RPMI8226 (cell line): ENCODE measurements at regions not wholly inside any gene's neighbourhood (a gene's known extent, or its start where the extent isn't known, plus 50 kb on each side); places are given as distances from the start of the nearest gene placed in this dataset.

Source experiments
- DNase-seq: peaks from one replicate; pipeline ENCODE4 v3.0.0-alpha.2; 2015

DNA sequence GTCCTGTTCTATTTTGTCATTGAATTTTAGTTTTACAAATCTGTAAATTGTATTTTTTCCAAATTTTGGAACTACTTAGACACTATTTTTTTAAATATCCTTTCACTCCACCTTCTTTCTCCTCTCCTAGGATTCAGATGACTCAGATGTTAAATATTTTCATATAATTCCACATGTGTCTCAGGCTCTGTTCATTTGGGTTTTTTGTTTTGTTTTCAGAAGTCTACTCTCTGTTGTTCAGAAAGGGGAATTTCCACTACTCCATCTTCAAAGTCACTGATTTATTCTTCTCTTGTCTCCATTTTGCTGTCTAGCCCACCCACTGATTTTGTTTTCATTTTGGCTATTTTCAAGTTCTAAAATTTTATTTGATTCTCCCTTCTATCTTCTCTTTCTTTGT lies 264.0 kb upstream of the SLIT2 start:
- DNase-seq: no peak

DNA sequence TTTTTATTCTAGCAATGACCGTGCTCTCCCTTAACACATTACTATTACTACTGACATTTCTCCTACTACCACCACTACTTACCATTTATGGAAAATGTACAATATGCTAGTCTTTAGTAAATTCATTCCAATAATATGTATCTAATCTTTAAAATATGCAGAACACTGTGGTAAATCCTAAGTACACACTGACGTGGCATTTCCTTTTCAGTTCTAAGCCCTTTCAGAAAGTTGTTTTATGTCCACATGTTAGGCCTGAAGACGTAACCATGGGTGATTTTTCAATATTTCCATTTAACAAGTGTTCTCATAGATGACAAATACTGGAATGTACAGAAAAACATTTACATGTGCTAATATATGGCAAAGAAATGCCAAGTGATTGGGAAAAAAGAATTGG lies 268.6 kb upstream of the SLIT2 start:
- DNase-seq: no peak

GRCh38 chr4:19982556-19982955 lies 269.1 kb upstream of the SLIT2 start:
- no peak for DNase-seq

DNA sequence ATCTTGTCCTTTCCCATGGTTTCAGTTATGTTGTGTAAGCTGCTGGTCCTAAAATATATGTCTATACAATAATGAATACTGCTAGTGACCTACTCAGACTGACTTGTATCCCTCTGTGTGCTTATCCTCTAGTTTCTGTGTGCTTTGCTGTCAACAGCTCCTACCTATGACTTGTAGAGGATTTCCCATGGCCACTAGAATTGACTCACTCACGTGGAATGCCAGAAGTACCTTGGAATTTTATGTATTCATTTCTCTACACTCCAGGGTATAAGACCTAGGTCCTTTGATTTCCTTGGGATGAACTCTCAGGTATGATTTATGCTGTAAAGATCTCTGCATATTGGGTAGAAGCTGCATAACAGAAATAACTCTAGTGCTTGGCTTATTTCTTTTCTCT lies 279.9 kb upstream of the SLIT2 start:
- DNase-seq: no peak

GRCh38 chr4:19969492-19969891 lies 282.2 kb upstream of the SLIT2 start:
- no peak for DNase-seq

- DNase-seq: no peak
Measured at GRCh38 chr4:19961091-19961490, 290.6 kb upstream of the SLIT2 start.

DNA sequence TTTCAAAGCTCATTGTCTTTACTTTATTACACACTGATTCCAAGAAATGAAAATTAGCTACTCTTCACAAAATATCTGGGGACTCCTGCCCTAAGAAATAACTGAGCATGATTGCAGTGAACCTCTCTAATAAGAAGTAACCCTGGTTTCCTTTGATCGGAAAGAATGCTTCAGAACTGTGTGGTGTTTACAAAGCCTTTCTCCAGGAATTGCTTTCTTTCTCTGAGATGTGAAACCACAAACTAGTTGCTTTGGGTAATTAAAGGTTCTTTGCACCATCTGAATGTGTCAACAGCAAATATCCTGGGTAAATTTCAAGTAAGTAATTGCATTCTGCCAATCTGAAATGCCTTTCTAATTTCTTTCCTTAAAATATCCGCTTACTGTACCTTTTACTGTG lies 292.9 kb upstream of the SLIT2 start:
- DNase-seq: no peak

- no peak for DNase-seq
Measured at GRCh38 chr4:19947349-19947748, 304.4 kb upstream of the SLIT2 start.

DNA sequence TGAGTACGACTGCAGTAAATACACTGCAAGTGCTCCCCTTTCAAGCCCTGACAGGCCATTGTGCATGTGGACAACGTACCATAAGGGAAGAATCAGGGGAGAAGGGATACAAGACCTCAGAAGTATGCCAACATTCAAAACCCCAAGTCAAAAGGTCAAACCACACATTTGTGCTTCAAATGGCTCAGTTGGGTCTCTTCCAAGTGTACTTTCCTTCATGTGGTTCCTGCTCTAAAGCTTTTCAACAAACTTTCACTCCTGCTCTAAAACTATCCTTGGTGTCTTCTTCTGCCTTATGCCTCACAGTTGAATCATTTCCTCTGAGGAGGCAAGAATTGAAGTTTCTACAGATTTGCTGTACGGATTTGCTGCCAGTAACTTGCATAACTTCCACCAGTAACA lies 305.7 kb upstream of the SLIT2 start:
- no peak for DNase-seq

DNA sequence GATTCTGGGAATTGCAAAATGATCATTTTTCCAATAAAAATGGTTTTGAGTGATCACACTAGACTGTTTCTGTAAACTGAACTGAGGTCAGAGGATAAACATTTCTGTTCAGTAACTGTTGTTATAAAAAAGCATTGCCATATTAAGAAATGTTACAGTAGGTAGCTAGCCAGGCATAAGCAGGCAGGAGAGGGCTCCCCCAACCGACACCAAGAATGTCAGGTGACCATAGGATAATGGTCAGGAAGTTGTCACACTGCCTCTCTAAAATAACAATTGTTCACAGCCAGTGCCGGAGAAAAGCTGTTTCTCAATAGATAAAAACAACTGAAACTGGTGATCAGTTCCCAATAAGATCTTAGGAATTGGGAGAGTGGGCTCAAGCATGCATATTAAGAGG lies 306.2 kb upstream of the SLIT2 start:
- DNase-seq: no peak

- no peak for DNase-seq
Measured at GRCh38 chr4:19944806-19945205, 306.9 kb upstream of the SLIT2 start.

GRCh38 chr4:19944251-19944650 lies 307.5 kb upstream of the SLIT2 start:
- no peak for DNase-seq

GRCh38 chr4:19941434-19941833 lies 310.3 kb upstream of the SLIT2 start:
- no peak for DNase-seq

DNA sequence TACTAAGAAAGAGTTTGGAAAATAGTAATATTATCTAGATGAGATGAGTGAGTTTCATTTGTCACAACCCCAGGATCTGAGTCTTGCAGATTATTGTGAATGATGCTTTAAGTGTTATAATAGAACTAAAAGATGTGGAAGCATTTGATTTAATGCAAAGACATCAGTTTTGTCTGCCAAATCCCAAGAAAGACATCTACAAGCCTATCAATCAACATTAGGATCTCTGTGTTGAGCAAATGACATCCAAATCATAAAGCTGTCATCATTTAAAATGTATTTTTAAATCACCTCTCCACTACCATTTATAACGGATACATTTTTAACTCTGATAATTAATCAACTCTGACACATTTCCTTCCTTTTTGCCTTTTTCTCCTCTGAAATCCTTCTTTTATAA lies 310.8 kb upstream of the SLIT2 start:
- no peak for DNase-seq

GRCh38 chr4:19936476-19936875 lies 315.2 kb upstream of the SLIT2 start:
- DNase-seq: no peak

DNA sequence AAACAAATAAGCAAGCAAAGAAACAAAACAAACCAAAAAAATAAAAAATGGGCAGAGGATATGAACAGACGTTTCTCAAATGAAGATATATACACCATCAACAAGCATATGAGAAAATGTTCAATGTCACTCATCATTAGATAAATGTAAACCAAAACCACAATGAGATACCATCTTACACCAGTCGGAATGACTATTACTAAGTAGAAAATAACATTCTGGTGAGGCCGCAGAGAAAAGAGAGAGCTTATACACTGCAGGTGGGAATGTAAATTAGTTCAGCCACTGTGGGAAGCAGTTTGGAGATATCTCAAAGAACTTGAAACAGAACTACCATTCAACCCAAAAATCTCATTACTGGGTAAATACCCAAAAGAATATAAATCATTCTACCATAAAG lies 321.0 kb upstream of the SLIT2 start:
- no peak for DNase-seq

DNA sequence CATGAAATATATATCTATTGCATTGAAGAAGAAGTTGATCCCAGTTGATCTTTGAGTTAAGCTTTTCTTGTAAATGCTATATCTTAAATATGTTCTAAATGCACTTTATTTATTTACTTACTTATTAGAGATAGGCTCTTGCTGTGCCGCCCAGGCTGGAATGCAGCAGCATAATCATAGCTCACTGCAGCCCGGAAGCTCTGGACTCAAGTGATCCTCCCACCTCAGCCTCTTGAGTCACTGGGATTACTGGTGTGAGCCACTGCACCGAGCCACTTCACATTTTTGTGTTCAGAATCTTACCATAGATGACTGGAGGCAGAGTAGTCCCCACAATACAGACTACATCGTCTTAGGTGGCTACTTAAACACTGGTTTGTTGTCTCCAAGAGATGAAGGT lies 324.3 kb upstream of the SLIT2 start:
- DNase-seq: no peak

DNA sequence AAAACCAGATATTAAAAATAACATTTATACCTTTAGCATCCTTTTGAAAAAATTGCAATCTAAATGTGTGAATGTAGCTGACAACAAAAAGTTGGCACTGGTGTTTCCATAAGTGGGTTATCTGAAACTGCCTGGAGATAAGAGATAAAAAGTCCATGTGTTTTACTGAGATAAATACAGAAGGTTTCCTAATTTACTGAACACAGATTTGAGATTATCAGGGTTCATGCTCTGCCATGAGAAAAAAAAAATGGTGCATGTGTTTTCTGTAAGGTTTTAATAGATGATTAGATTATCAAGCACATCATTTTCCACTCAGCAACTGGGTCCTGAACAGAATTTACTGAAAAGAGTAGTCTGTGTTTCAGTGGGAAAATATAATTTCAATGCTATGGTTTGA lies 326.2 kb upstream of the SLIT2 start:
- no peak for DNase-seq

- peak; percentile 11 for DNase-seq
Measured at GRCh38 chr4:19924761-19925160, 326.9 kb upstream of the SLIT2 start.

- no peak for DNase-seq
Measured at GRCh38 chr4:19915276-19915675, 336.4 kb upstream of the SLIT2 start.

DNA sequence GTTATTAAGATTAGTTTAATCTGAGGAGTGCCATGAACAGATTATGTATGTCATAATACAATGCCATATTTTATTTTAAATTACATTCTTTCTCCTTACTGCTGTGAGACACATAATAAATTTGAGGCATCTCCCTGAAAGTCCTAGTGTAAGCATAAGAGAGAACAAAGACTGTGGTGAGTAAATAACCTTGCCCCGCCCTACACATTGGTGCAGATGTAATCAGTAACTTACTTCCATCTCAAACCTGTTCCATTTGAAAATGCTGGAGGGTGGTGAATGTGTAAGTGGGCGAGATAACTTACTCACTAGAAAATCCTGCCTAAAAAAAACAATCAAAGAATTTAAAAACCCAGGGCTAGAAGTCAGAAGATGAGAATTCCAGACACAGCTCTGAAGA lies 338.1 kb upstream of the SLIT2 start:
- DNase-seq: no peak

DNA sequence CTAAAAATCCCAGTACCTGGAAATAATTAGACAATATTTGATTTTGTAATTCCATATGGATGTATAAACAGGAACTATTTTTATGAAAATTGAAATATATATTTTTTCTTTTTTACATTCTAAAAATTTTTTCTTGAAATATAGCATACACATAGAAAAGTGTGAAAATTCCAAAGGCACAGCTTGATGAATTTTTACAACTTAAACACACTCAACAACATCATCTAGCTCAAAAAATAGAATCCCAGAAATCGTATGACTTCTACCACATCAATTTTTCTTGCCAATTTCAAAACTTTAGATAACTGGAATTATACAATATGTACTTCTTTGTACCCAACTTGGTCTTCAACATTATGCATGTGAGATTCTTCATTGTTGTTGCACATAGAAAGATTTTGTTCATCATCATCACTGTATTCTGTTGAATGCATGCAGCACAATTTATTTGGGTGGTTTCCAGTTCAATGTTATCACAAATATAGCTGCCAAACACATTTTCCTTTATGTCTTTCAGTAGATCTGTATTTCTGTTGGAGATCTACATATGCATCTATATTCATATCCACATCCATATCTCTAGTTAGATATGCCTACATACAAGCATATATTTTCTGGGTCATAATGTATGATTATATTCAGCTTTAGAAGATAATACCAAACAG lies 340.7 kb upstream of the SLIT2 start:
- DNase-seq: no peak

- DNase-seq: no peak
Measured at GRCh38 chr4:19905024-19905423, 346.7 kb upstream of the SLIT2 start.

DNA sequence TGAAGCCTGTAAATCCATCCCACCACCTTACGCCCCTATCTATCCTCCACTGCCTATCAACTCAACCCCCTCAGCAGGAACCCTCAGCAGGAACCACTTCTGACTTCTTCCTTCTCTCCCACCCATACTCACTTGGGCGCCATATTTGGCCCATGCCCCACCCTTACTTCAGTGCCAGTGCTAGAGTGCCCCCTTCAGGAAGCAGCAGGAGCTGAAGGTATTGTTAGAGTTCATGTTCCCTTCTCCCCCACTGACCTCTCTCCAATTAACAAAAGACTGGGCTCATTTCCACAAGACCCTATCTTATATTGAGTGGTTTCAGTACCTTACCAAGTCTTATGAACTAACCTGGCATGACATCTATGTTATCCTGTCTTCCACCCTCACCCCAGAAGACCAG lies 363.1 kb upstream of the SLIT2 start:
- DNase-seq: no peak

DNA sequence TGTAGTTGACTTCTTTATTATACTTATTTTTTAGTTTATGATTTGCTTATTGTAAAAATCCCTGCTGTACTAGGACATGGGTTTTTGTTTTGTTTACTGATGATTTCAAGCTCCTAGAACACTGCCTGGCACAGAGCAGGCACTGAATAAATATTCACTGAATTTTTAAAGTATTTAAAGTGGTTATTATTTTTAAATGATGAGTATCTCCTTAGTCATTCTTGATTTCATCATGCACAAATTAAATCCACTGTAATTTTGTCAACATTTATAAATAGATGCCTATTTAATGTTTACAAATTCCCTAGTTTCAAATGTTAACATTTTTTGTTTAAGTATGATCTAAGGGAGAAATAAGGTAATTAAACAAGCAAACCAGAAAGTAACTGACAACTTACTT lies 367.9 kb upstream of the SLIT2 start:
- DNase-seq: no peak

DNA sequence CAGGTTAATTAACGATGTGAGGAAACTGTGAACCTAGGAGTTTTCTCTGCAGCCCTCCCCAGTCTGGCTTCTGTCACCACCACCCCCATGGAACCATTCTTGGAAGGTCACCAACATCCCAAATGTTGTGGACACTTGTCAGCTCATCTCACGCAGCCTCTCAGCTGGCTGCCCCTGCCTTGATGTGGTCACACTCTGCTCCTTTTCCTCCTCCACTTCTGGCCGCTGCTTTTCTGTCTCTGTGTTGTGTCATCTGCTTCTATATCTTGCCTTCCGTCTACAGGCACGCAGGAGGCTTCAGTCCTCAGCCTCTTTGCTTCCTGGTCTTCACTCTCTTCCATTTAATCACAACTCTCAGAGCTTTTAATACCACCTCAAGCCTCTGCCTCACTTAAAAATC lies 371.5 kb upstream of the SLIT2 start:
- no peak for DNase-seq
